ENCODE measurements at regions not wholly inside any gene's neighbourhood (a gene's known extent, or its start where the extent isn't known, plus 50 kb on each side); places are given as distances from the start of the nearest gene placed in this dataset.
A peak's percentile ranks its signal among the peaks of the same experiment; 100 is the strongest.

DNA sequence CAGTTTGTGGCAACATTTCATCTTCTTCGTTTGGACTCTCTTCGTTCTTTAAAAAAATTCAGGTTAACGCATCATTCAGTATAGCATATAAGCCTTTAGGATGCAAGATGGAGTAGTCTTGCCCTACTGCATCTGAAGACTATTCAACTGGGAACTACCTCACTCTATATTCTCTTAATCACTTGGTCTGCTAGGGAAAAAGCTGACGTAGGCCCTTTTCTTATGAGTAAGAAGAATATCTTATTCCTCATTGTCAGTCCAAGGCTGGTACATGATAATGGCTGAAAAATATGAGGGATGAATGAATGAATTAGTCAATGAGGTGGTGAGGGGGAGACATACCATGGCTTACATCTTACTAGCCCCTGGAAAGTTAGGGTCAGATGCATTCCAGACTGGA lies 294.2 kb downstream of the GPATCH2 start:
- intact Hi-C loops (cut with micrococcal nuclease) (no loop called here), in situ Hi-C loops (cut with MboI; ENCODE audit: low sequenced_read_pairs) (no loop called here), dilution Hi-C loops (cut with HindIII; ENCODE audit: low sequenced_read_pairs, unreplicated experiment) (no loop called here)
- Histone ChIP-seq H3K9me1 (ENCODE audit: insufficient read depth, low read length) (no peaks in the 10 kb centered on the region), H3K14ac (replicated peaks; ENCODE audit: low read depth, low read length) (no peak overlapping the region), H4K5ac (ENCODE audit: low read depth, low read length) (no peak overlapping the region), H2BK15ac (ENCODE audit: low read depth, low read length) (no peak overlapping the region), H2BK20ac (ENCODE audit: low read depth, low read length) (no peak overlapping the region), H2AK5ac (ENCODE audit: low read depth, low read length) (no peak overlapping the region), H3K9ac (ENCODE audit: low read depth, low read length) (no peak overlapping the region), H3K56ac (ENCODE audit: extremely low read depth, insufficient read depth, low read length) (no peak overlapping the region), H2AK9ac (replicated peaks; ENCODE audit: low read depth, low read length, poor library complexity) (no peak overlapping the region), H4K8ac (ENCODE audit: low read depth in 2 of 2, low read length in 2 of 2) (no peak overlapping the region), H3K18ac (ENCODE audit: low read depth, low read length) (no peak overlapping the region), H2AFZ (replicated peaks; ENCODE audit: low read length, poor library complexity) (no peak overlapping the region), H3K4me2 (ENCODE audit: low read depth, low read length) (no peak overlapping the region), H4K91ac (ENCODE audit: insufficient read depth, low read depth, low read length) (no peak overlapping the region), H2BK5ac (ENCODE audit: low read depth, low read length, poor library complexity, severe bottlenecking) (no peak overlapping the region), H3K36me3 (ENCODE audit: control insufficient read depth, insufficient read depth, low read length) (no peaks in the 10 kb centered on the region), H2BK120ac (ENCODE audit: low read depth, low read length) (no peak overlapping the region), H3K79me1 (ENCODE audit: low read depth in 1 of 2, low read length in 2 of 2) (no peaks in the 10 kb centered on the region), H3K27ac (ENCODE audit: insufficient read depth, low read length) (no peak overlapping the region), H3K4ac (ENCODE audit: low read depth, low read length) (no peak overlapping the region), H3K27me3 (ENCODE audit: control insufficient read depth, insufficient read depth, low read length) (no peaks in the 10 kb centered on the region), H3K4me3 (ENCODE audit: insufficient read depth, low read depth, low read length) (no peak overlapping the region), H3K9me3 (ENCODE audit: control insufficient read depth, insufficient read depth, low read length) (no peaks in the 10 kb centered on the region), H3K23ac (ENCODE audit: low read depth, low read length) (no peak overlapping the region), H4K20me1 (ENCODE audit: insufficient read depth, low read length) (no peaks in the 10 kb centered on the region), H3K4me1 (ENCODE audit: control insufficient read depth, insufficient read depth, low read length) (peaks cover under 1% of the 10 kb centered on the region; the same call in 1 of the 2 replicates)
- TF ChIP-seq, protein P1, sequence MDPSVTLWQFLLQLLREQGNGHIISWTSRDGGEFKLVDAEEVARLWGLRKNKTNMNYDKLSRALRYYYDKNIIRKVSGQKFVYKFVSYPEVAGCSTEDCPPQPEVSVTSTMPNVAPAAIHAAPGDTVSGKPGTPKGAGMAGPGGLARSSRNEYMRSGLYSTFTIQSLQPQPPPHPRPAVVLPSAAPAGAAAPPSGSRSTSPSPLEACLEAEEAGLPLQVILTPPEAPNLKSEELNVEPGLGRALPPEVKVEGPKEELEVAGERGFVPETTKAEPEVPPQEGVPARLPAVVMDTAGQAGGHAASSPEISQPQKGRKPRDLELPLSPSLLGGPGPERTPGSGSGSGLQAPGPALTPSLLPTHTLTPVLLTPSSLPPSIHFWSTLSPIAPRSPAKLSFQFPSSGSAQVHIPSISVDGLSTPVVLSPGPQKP (IDR thresholded peaks at IDR 0.05; ENCODE audit: borderline replicate concordance, low read depth, low read length) = no peak
- TF ChIP-seq MAFK (IDR thresholded peaks at IDR 0.05; ENCODE audit: low read depth, low read length) = 0 out of 2 replicates have a peak, but pooled peaks have one; percentile 4
- ATAC-seq (ENCODE audit: low read depth) = no peak
- CTCF ChIA-PET = interaction anchor here (0.8 kb wide), 1 partner anchor 587 kb away, joined by 4 read pairs; no protein-coding TSS in a partner anchor
- no CpG with 5 or more reads among the region's 4 CpGs for WGBS, 2 experiments (ENCODE audit: extremely low coverage in 2 of 2, insufficient read length in 1 of 2)
- BruUV-seq (replicated peaks) = no TSS peak
- POLR2A ChIA-PET (ENCODE audit: unreplicated experiment) = no interaction called here
- DNase-seq = no peak

Measured in IMR-90 (cell line).